ENCODE measurements at regions not wholly inside any gene's neighbourhood (a gene's known extent, or its start where the extent isn't known, plus 50 kb on each side); places are given as distances from the start of the nearest gene placed in this dataset.

GRCh38 chr15:46365572-46365971 lies 730.7 kb downstream of the SQOR start:
- TF ChIP-seq POLR2AphosphoS5 (IDR thresholded peaks at IDR 0.05; ENCODE audit: low read depth, low read length) (no peak), REST (IDR thresholded peaks at IDR 0.05; ENCODE audit: insufficient read depth in 1 of 2, low read depth in 2 of 2, low read length in 2 of 2) (no peak)
